Fibroblast of lung (primary cell): ENCODE measurements at regions not wholly inside any gene's neighbourhood (a gene's known extent, or its start where the extent isn't known, plus 50 kb on each side); places are given as distances from the start of the nearest gene placed in this dataset.
"Not testable (repeated sequence)": the region's sequence is repeated elsewhere in the genome, so short reads cannot be mapped to it uniquely, and the experiment has no call there.

Experiments used
- CTCF ChIP-seq, 2 donors: IDR thresholded peaks in 1 of 2; conservative IDR thresholded peaks in 1 of 2; 1 replicate in 1 of 2; 2 replicates in 1 of 2; pipeline ENCODE4 v1.5.1; 2011 to 2012; ENCODE audit warnings: low read length in 2 of 2, control low read depth in 1 of 2, inconsistent platforms in 1 of 2, low read depth in 1 of 2, mild to moderate bottlenecking in 1 of 2
- EZH2 ChIP-seq: IDR thresholded peaks from 2 replicates; pipeline ENCODE4 v1.5.1; 2012; ENCODE audit warnings: low read length, control low read depth, mild to moderate bottlenecking; ENCODE audit errors: missing control alignments

- TF ChIP-seq CTCF (conservative IDR thresholded peaks at IDR 0.05 in 1 of 2, IDR thresholded peaks at IDR 0.05 in 1 of 2; ENCODE audit: low read depth in 1 of 2, low read length in 2 of 2); EZH2: not testable (repeated sequence)
Measured at GRCh38 chr2:12492360-12492759, 224.4 kb upstream of the TRIB2 start.
